MM.1S (cell line): ENCODE measurements at regions not wholly inside any gene's neighbourhood (a gene's known extent, or its start where the extent isn't known, plus 50 kb on each side); places are given as distances from the start of the nearest gene placed in this dataset.

Experiments used
- CTCF ChIP-seq: fragments of 300-600 bp; sonication (generic); IDR thresholded peaks from 2 replicates; pipeline ENCODE4 v1.5.1; 2016; ENCODE audit warnings: antibody characterized with exemption, low read length, mixed read lengths
- EZH2 ChIP-seq: fragments of 300-600 bp; sonication (generic); optimal IDR thresholded peaks from 2 replicates; pipeline ENCODE3; 2017; ENCODE audit warnings: low read depth, mild to moderate bottlenecking, antibody characterized with exemption, low read length, mixed read lengths

- TF ChIP-seq CTCF (no peak), EZH2 (no peak)
These were observed 146.9 kb upstream of the FGF13 start for GRCh38 chrX:138858438-138858837.
